NCI-H748 (cell line): ENCODE measurements at regions not wholly inside any gene's neighbourhood (a gene's known extent, or its start where the extent isn't known, plus 50 kb on each side); places are given as distances from the start of the nearest gene placed in this dataset.

Experiments used
- DNase-seq: peaks from one replicate; lab custom pipeline; 2025; ENCODE audit not compliant: unreplicated experiment; lab: John Stamatoyannopoulos, UW

DNA sequence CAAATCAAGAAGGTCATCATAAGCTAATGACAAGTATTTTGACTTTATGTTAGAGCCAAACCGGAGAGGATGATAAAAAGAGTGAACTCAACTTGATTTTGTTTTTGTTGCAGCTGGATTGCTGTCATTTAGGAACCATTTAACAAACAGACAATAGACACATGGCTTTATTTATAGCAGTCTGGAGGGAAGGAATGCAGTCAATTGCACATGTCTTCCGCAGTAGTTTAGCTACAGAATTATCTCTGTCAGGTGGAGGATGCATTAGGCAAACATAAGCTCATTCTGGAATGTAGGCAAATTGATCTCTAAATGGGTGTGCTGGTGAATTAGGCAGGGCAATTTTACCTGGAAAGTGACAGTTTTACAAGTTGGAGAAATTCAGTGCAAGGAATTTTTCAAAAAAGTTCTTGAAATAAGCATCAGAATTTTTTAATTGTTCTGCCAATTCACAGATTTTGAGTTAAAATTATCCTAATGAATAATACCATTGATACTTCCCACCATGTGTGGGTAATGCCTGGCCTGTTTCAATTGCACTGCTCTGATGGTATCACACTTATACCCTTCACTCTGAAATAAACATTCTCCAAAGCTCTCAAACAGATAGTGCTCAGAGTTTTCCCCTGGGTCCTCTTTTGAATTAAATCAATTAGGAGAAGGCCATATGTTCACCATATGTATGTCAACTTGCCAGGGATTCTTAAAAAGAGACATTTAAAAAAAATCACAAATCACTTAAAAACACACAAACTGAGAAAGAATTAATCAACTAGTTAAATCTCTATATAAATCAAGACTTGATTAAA is 318.3 kb downstream of the NDFIP2 start:
- no peak for DNase-seq

DNA sequence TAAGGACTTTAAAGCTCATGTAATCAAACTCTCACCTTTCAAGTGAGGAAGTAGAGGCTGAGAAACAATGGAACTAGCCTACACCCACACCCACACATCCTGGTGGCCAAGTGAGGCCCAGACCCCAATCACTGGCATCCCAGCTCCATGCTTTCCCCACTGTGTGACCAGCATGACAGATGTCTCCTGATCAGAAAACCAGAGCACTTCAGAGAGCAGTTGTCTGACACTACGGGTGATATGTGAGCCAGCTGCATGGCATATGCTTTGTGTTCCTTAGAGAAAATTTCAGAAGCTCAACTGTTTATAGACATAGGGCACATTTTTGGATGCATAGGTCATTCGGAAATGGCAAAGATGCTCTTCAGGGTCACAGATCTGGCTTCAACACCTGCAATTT is 315.2 kb downstream of the NDFIP2 start:
- DNase-seq = no peak

DNA sequence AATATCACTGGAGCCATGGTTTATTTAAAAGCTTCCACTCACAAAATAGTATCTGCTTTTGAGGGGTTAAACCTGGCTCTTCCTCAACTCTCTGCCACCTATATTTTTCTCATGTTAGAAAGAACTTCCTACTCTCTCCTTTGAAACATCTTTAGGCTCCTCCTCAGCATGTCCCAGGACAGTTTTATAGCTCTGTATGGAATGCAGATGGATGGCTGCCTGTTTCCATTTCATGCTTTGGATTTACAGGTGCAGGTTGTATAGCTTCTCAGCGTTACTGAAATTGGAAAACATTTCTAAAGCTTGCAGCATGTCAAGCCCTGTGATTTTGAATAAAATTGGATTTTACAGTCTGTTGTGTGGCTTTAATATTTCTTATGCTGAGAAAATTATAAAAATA is 314.0 kb downstream of the NDFIP2 start:
- DNase-seq = no peak

DNA sequence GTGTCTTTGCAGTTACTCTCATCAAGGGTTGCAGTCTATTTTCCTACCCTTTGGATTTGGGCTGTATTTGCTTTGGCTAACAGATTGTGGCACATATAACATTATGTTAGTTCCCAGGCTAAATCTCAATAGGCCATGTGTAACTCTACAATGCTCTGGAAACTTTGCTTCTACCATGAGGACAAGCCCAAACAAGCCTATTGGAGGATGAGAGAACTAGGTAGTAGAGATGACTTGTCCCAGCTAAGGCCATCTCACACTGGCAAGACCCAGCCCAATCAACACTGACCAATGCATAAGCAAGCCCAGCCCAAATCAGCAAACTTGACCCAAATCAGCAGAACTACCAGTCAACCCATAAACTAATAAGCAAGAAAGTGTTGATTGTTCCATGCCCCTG is 311.8 kb downstream of the NDFIP2 start:
- DNase-seq = no peak

DNA sequence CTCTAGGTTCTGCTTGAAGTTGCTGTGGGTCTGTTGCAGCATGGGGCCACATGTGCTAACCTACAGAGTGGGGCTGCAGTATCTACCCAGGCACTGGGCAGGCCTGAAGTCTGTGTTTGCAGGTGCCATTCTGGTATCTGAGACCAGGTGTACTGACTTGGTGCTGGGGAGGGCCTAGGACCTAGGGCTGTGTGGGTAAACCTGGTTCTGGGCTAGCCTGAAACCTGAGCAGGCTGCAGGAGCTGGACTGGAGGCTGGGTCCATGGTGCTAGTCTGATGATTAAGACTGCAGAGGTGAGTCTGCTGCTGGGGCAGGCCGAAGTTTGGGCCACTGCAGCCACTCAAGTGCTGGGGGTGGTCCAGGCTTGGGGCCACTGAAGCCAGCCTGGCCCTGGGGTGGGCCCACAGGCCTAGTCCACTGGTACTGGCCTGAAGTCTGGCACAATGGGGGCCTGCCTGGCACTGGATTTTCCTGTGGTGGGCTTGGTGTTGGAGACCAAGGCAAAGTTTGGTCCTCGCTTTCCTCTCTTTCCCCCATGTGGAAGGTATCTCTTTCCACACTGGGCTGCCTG is 310.6 kb downstream of the NDFIP2 start:
- DNase-seq = no peak

DNA sequence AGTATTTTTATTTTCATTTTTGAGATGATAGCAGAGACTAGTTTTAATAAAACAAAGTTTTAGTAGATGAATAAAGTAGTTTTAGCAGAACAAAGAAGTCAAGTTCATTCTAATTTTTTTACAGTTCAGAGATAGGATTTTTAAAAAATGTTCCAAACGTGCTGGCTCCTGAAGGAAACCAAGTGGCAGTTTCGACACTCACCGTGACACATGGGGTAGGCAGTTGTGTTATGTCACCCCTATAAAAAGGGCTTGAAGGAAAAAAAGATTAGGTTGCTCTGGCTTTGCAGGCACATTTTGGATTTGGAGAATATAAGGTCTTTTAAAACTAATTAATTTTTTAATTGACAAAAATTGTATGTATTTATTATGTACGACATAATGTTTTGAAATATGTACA is 305.2 kb downstream of the NDFIP2 start:
- DNase-seq = no peak

DNA sequence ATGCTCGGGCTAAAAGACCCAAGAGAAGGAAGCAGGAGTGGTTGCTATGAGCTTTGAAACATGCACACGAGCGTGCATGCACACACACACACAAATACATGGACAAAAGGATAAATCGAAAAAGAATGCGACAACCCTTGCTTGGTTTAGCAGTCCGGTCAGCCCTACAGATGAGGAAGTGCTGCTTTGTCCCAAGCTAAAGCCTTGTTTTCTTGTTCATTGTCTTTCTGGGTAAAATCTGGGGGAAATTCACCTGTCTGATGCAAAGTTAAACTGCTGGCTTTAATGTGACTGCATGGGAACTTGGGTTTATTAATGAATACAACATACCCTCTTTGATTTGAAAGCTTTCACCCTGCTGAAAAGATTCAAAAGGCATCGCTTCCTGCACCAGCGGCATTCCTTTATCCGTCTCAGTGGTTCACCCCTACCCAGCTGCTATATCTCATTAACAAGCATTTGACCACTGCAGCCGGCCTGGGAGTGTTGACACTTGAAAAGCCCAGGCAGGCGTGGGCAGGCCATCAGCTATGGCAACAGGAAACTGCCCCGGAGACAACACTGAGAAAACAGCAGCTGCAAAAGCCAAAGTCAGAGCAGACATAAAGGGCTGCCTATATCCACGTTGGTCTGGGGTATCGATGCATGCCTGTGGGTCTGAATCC is 301.7 kb downstream of the NDFIP2 start:
- peak; percentile 98 for DNase-seq

DNA sequence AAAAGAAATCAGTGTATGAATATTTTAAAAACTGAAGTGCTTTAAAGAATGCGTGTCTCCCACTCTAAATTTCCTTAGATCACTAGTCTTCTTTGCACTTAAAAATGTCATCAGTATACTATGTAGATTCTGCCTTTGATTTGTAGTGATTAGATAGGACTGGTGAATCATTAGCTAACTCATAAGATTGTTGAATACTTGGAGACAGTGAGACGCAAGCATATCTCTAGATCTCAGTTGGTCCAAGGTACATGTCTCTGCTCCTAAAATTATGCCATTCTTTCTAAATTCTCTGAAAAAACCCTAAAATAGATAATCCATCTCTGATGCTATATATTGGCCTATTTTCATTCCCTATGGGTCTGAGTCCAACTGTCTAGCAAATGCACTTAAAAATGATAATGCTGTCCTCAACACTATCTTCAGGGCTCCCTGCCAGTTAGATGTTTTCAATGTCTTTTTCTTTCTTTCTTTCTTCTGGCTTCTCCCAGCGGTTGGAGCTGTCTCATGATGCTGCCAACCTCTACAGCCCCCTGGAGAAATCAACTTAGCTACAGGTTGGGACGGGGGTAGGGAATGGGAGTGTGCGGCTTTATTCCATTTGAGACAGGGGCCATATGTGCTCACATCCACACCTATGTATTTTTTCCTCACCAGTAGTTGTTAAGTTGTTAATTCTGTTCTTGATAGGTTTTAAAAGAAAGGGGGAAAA is 301.0 kb downstream of the NDFIP2 start:
- no peak for DNase-seq

DNA sequence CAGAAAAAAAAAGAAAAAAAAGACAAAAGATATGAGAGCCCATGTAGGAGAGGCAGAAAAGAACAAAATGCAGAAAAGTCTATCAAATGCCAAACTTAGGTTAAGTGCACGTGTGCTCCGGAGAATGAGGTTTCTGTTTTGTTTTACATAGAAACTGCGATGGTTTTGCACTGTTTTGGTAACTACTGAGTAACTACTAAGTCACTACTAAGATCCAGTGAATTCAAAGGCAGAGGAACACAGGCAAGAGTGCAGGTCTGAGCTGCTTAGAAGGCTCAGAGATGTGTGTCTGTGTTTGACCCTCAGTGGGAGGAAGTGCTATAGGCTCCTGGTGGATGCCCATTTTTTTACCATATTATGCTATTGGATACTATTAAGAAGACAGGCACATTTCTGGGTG is 299.3 kb downstream of the NDFIP2 start:
- no peak for DNase-seq

DNA sequence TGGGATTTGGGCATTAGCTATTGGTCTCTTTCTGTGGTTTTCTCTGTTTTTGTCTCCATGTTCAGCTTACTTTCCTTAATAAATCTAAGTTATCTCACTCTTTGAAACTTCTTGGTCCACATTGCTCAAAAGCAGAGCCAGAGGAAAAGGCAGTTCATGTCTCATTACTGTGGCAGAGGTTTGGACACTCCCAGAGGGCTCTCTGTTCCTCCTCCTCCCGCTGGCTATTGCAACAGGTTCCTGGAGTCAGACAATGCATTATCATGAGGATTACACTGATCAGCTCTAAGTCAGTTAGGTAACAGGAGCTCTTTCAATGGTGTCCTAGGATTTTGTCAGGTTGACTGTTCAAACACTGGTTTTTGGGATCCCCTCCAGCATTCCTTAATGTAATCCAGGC is 298.8 kb downstream of the NDFIP2 start:
- no peak for DNase-seq

DNA sequence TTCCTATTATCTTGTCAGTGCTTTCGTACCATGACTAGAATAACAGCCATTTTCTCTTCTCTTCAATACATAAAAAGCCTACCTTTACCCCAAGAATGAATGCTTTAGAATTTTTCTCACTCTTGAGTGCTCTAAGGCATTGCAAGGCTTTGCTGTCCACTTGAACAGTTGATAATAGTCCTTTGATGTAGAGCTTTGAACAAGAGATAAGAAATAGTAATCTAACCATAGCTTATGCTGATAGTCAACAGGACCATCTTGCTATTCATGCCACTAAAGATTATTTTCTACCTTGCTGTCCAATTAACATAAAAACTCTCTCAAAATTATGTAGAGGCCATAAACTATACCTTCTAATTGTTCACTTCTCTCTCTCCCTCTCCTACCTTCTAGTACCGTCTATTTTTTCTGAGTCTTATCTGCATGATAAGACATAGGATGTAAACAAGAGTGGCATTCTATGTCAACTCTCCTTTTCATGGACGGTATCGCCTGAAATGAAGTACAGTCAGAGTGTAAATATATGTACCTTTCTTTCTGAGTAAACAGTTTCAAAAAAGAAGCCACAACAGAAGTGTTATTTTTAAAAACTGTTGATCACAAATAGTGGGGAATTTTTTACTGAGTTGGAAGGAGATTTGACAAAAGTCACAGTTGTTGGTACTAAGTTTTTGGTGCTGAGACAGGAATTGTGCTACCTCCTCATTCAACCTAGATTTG is 297.9 kb downstream of the NDFIP2 start:
- DNase-seq = no peak

DNA sequence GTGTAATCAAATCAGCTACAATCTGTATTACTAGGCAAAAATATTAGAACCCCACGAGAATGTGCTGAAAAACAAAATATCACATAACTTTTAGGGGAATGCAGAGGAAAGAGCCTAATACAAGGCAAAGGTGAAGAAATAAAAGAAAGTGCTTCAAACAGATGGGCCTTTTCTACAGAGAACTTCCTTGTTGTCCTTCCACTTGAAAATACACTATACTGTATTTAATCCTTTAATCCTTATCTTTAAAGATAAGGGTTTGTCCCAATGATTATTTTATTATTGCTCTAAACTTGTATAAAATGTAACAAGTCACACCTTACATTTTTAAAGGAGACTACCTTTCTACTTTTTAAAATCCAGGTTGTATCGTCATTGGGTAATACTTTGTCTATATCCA is 296.5 kb downstream of the NDFIP2 start:
- DNase-seq = no peak

DNA sequence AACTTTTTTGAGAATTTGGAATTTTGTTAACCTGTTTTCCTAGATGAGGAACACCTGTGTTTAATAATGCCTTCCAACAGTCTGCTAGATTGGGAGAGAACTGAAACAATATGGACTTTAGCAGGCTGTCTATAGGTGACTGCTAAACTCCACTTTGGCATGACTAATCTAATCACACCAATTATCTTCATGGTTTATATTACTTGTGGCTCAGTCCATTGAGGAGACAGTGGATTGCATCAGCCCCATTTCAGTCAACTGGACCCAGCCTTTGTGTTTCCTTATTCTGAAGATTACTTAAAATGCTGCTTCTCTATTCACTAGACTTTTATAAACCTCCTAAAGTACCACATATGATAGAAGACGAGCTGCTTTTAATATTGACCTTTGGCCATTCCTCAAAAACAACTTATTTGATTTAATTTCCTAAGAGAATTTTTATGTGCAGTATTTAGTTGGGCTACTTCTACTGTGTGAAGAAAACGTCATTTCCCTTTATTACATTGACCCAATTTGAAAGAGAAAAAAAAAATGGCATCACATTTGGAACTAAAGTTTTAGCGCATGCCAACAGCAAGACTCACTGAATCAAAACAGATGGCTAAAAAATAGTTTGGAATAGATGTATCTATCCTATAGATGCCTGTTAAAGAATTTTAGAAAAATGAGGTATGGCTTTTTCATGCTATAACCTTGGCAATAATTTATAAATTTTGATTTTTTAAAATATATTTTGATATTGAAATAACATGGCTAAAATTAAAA is 295.8 kb downstream of the NDFIP2 start:
- DNase-seq = peak; percentile 28

DNA sequence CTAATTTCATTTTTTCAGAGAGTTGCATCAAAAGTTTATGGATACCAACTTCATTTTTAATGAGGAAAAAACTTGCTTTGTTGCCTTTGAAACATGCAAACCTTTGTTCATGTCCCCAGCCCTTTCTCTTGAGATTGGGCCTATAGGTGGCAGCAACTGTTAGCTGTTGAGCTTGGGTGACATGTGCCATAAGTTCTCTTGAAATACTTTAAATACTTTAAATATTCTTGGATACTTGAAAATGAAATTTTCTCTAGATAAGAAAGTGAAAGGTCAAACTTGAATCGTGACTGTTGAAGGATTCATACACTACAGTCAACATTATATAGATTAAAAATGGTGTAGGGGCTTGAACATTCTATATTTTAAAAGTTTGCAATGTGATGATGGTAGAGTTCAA is 294.9 kb downstream of the NDFIP2 start:
- DNase-seq = peak; percentile 48

DNA sequence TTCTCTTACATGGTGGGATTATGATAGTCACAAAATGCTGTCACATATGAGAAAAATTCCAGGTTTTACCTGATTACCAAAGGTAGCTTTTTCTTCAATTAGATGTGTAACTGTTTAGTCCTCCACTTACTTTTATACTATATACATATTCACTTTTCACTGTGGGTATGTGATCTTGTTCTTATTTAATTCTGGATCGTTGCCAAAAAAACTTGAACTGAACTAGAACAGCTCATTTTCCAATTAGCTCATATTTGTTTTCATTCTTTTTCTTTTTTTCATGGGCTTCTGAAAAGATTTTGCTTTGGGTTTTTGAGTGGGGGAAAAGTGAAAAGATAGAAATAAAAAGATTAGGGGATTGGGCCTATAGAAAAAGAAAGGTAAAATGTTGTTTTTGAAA is 291.9 kb downstream of the NDFIP2 start:
- no peak for DNase-seq

DNA sequence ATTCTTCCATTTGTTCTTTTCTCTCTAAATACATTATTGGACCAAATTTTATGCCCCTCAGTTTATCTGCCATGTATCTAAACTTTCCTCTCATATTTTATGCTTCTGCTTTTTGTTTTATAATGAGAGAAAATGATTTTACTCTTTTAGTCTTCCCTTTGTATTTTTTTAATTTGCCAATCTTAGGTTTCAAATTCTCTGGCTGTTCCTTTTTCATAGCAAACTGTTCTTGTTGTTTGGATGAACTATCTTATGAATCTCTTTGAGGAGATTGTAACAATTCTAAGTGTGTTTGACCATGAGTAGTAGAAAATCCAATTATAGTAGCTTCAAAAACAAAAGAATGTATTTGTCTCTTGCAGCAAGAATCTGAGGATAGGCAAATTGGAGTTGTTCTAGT is 290.5 kb downstream of the NDFIP2 start:
- DNase-seq = no peak

DNA sequence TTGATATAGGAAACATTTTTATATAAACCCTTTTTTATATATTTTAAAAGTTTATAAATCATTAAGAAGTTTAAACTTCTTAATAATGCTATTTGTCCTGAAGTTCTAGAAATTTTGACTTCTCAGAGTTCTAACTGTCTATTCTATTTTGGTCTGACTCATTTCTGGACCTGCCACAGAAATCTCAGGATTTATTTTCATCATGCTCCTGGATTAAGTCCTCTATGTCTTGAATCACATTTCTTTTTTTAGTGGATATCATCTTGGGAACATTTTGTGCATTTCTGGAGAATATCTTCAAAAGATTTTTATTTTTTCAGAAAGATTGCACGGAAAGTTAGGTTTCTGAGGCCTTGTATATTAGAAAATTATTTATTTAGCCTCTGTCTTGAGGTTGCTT is 289.1 kb downstream of the NDFIP2 start:
- no peak for DNase-seq

DNA sequence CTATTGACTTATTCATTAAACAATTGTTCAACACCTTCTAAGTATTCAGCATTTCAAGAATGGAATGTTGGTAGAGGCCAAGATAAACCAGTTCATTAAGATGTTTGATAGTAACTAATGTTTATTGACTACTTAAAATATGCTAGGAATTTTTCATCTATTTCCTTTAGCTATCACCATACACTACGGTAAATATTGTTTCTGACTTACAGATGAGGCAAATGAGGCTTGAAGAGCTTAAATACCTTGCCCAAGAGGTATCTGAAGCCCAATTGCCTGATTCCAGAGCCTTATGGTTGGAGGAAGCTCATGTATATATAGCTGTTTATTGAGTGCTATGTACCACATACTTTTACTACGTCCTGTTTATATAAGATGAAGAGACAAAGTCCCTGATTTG is 286.2 kb downstream of the NDFIP2 start:
- DNase-seq = no peak

DNA sequence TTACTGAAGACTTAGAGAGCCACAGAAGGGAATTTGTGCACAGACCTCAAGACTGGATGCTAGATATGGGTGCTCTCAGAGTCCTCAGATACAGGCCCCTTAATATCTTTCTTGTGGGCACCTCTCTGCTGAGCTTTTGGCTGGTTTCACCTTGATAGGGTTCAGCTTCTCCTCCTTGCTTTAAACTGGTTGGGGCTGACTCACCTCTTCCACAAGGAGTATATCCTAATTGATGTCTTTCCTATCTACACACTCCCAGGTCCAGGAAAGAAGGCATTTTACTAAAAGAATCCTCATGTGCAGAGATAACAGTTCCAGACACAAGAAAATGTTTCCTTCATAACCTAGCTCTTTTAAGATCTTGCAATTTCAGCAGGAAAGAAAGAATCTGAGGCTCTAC is 284.4 kb downstream of the NDFIP2 start:
- no peak for DNase-seq

DNA sequence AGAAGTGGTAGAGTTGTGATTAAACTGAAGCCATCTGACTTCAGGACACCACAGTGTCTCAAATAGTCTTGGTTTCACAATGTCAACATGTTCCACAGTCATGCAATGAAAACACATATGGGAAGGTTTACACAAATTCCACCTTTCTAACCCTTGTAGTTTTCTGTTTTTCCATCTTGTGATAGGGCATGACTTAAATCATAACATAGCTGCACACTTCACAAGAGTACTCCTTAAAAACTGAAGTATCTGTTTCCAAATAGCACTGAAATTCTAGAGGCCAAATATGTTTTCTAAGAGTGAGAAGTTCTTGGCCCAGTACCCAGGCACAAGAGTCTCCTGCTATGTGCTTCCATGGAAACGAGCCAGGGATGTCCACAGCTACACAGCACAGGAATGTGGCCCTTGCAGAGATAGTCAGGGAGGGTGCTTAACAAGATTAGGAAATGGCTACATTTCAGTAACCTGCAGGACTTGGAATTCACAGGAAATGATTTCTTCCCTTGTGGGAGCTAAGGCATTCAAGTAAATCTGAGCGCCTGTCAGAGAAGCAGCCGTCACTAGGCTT is 269.1 kb downstream of the NDFIP2 start:
- no peak for DNase-seq
